ENCODE measurements at regions not wholly inside any gene's neighbourhood (a gene's known extent, or its start where the extent isn't known, plus 50 kb on each side); places are given as distances from the start of the nearest gene placed in this dataset.

GRCh38 chr9:107832871-107833270 is 343.3 kb upstream of the KLF4 start:
- no peak for TF ChIP-seq CTCF (IDR thresholded peaks at IDR 0.05)
- TF ChIP-seq POLR2A (IDR thresholded peaks at IDR 0.05; ENCODE audit: low read depth) = no peak
